ENCODE measurements at regions not wholly inside any gene's neighbourhood (a gene's known extent, or its start where the extent isn't known, plus 50 kb on each side); places are given as distances from the start of the nearest gene placed in this dataset.

- intact Hi-C loops (cut with DNase I): no loop called here
- no peak for DNase-seq (ENCODE audit: low spot score)
Measured at GRCh38 chr13:105979131-105980011, 556.1 kb downstream of the EFNB2 start.

- intact Hi-C loops (cut with DNase I): no loop called here
- no peak for DNase-seq (ENCODE audit: low spot score)
Measured at GRCh38 chr13:105974380-105974779, 561.1 kb downstream of the EFNB2 start.

- no peak for DNase-seq (ENCODE audit: low spot score)
- intact Hi-C loops (cut with DNase I): no loop called here
Measured at GRCh38 chr13:105972811-105973590, 562.5 kb downstream of the EFNB2 start.

- intact Hi-C loops (cut with DNase I): no loop called here
- no peak for DNase-seq (ENCODE audit: low spot score)
Measured at GRCh38 chr13:105972306-105972721, 563.1 kb downstream of the EFNB2 start.

- no peak for DNase-seq (ENCODE audit: low spot score)
- intact Hi-C loops (cut with DNase I): no loop called here
Measured at GRCh38 chr13:105971738-105972137, 563.7 kb downstream of the EFNB2 start.

GRCh38 chr13:105971312-105971711, 564.1 kb downstream of the EFNB2 start:
- no peak for DNase-seq (ENCODE audit: low spot score)

GRCh38 chr13:105969761-105970160, 565.7 kb downstream of the EFNB2 start:
- no peak for DNase-seq (ENCODE audit: low spot score)
- intact Hi-C loops (cut with DNase I): no loop called here

More at GRCh38 chr13:105971312-105971711, 564.1 kb downstream of the EFNB2 start:
- intact Hi-C loops (cut with DNase I): no loop called here

- intact Hi-C loops (cut with DNase I): no loop called here
- no peak for DNase-seq (ENCODE audit: low spot score)
Measured at GRCh38 chr13:105965910-105966309, 569.6 kb downstream of the EFNB2 start.

GRCh38 chr13:105962080-105962479, 573.4 kb downstream of the EFNB2 start:
- intact Hi-C loops (cut with DNase I): no loop called here

GRCh38 chr13:105961438-105961837, 574.0 kb downstream of the EFNB2 start:
- intact Hi-C loops (cut with DNase I): no loop called here
- DNase-seq (ENCODE audit: low spot score): no peak

More at GRCh38 chr13:105962080-105962479, 573.4 kb downstream of the EFNB2 start:
- no peak for DNase-seq (ENCODE audit: low spot score)

- no peak for DNase-seq (ENCODE audit: low spot score)
- intact Hi-C loops (cut with DNase I): no loop called here
Measured at GRCh38 chr13:105960326-105960725, 575.1 kb downstream of the EFNB2 start.

GRCh38 chr13:105959876-105960275, 575.6 kb downstream of the EFNB2 start:
- DNase-seq (ENCODE audit: low spot score): no peak
- intact Hi-C loops (cut with DNase I): no loop called here

- DNase-seq (ENCODE audit: low spot score): no peak
- intact Hi-C loops (cut with DNase I): no loop called here
Measured at GRCh38 chr13:105957769-105958438, 577.6 kb downstream of the EFNB2 start.

- intact Hi-C loops (cut with DNase I): no loop called here
- no peak for DNase-seq (ENCODE audit: low spot score)
Measured at GRCh38 chr13:105956921-105957320, 578.5 kb downstream of the EFNB2 start.

GRCh38 chr13:105952973-105953290, 582.5 kb downstream of the EFNB2 start:
- intact Hi-C loops (cut with DNase I): no loop called here
- no peak for DNase-seq (ENCODE audit: low spot score)

- intact Hi-C loops (cut with DNase I): no loop called here
- no peak for DNase-seq (ENCODE audit: low spot score)
Measured at GRCh38 chr13:105952233-105952972, 583.1 kb downstream of the EFNB2 start.

GRCh38 chr13:105948143-105948542, 587.3 kb downstream of the EFNB2 start:
- no peak for DNase-seq (ENCODE audit: low spot score)
- intact Hi-C loops (cut with DNase I): no loop called here

- DNase-seq (ENCODE audit: low spot score): no peak
- intact Hi-C loops (cut with DNase I): no loop called here
Measured at GRCh38 chr13:105940882-105941281, 594.6 kb downstream of the EFNB2 start.

GRCh38 chr13:105937451-105937850, 598.0 kb downstream of the EFNB2 start:
- intact Hi-C loops (cut with DNase I): no loop called here

GRCh38 chr13:105936816-105937215, 598.6 kb downstream of the EFNB2 start:
- no peak for DNase-seq (ENCODE audit: low spot score)
- intact Hi-C loops (cut with DNase I): no loop called here

More at GRCh38 chr13:105937451-105937850, 598.0 kb downstream of the EFNB2 start:
- DNase-seq (ENCODE audit: low spot score): no peak

All from cardiac septum (tissue), 1 donor.